ENCODE measurements at regions not wholly inside any gene's neighbourhood (a gene's known extent, or its start where the extent isn't known, plus 50 kb on each side); places are given as distances from the start of the nearest gene placed in this dataset.

GRCh38 chr7:118046086-118046485 is 137.9 kb upstream of the LSM8 start:
- TF ChIP-seq CTCF (IDR thresholded peaks at IDR 0.05) (no peak), POLR2A (IDR thresholded peaks at IDR 0.05) (no peak)
